ENCODE measurements at regions not wholly inside any gene's neighbourhood (a gene's known extent, or its start where the extent isn't known, plus 50 kb on each side); places are given as distances from the start of the nearest gene placed in this dataset.
A peak's percentile ranks its signal among the peaks of the same experiment; 100 is the strongest.

DNA sequence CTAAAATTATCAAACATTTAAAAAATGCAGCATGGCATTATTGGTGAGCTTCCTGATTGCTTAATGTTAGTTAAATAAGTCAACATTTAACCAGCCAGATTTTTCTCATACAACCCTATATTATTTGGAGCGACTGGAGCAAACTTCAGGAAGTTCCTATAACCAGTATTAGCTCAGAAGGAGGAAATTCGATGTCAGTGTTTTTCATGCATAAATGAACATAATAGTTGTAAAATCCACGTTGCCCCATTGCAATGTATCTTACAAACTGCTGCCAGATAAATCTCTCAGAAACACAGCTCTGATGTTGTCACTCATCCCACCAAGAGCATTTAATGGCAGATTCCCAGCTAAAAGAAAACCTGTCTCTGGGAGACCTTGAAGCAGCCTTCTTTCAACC, 278.5 kb downstream of the CASP12 start:
- Histone ChIP-seq H3K4me2 (ENCODE audit: insufficient read depth, low read length, poor library complexity, severe bottlenecking) (no peak overlapping the region), H3K23ac (ENCODE audit: low read depth, low read length, poor library complexity) (no peak overlapping the region), H2BK15ac (ENCODE audit: low read length) (no peak overlapping the region), H3K4me3 (ENCODE audit: low read length in 2 of 2) (no peak overlapping the region), H3K27me3 (ENCODE audit: control insufficient read depth in 3 of 3, insufficient read depth in 3 of 3, low read depth in 1 of 3, low read length in 3 of 3) (no peaks in the 10 kb centered on the region), H3K79me1 (ENCODE audit: low read depth, low read length) (no peaks in the 10 kb centered on the region), H3K9ac (ENCODE audit: low read depth, low read length, poor library complexity) (no peak overlapping the region), H3K4me1 (ENCODE audit: control insufficient read depth in 2 of 2, insufficient read depth in 1 of 2, low read depth in 1 of 2, low read length in 2 of 2) (no peaks in the 10 kb centered on the region), H2AK5ac (ENCODE audit: low read depth, low read length) (no peak overlapping the region), H3K18ac (ENCODE audit: low read length) (no peak overlapping the region), H4K91ac (ENCODE audit: low read depth, low read length, poor library complexity) (no peak overlapping the region), H3K4ac (ENCODE audit: low read length) (no peak overlapping the region), H3K36me3 (replicated peaks in 1 of 2; ENCODE audit: control insufficient read depth in 2 of 2, insufficient read depth in 2 of 2, low read length in 2 of 2) (no peaks in the 10 kb centered on the region), H3K27ac (replicated peaks; ENCODE audit: low read length) (no peak overlapping the region), H2AFZ (ENCODE audit: low read length) (no peak overlapping the region), H4K8ac (ENCODE audit: low read depth, low read length) (no peak overlapping the region), H2BK120ac (ENCODE audit: low read depth, low read length) (no peak overlapping the region), H2BK12ac (ENCODE audit: low read length) (no peak overlapping the region), H3K14ac (ENCODE audit: low read length) (no peak overlapping the region), H2BK5ac (ENCODE audit: low read length) (no peak overlapping the region), H3K9me3 (replicated peaks in 1 of 2; ENCODE audit: control insufficient read depth in 2 of 2, insufficient read depth in 1 of 2, low read depth in 1 of 2, low read length in 2 of 2) (peaks cover 0 to 3% of the 10 kb centered on the region in 2 donors)
- no CpG with 5 or more reads among the region's 3 CpGs for WGBS, 2 donors (ENCODE audit: extremely low coverage in 2 of 2, insufficient read length in 2 of 2, insufficient replicate concordance in 1 of 2)
- DNase-seq (ENCODE audit: low spot score): no peak

DNA sequence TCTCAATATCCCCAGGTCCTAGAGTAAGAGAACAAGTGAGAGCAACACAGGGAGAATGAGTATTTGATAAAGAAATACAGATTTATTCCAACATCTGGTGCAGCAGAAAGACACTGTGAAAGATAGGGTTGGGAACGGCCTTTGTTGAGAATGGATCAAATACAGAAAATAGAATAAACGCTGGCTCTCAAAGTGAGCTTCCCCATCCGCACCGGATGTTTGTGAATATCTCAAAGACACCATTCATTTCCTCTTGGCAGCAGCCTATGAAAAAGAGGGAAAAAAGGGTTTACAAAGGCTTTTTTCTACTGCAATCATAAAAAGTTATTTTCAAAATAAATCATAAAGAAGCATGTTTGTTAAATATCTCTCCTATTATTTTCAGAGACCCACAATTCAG, 279.3 kb downstream of the CASP12 start:
- no peaks in the 10 kb centered on the region for H3K27me3 ChIP-seq (ENCODE audit: control insufficient read depth in 3 of 3, insufficient read depth in 3 of 3, low read depth in 1 of 3, low read length in 3 of 3)
- H2AK5ac ChIP-seq (ENCODE audit: low read depth, low read length): no peak overlapping the region
- no peak overlapping the region for H3K4me2 ChIP-seq (ENCODE audit: insufficient read depth, low read length, poor library complexity, severe bottlenecking)
- no peak overlapping the region for H3K18ac ChIP-seq (ENCODE audit: low read length)
- H3K9me3 ChIP-seq (replicated peaks in 1 of 2; ENCODE audit: control insufficient read depth in 2 of 2, insufficient read depth in 1 of 2, low read depth in 1 of 2, low read length in 2 of 2): peaks cover 0 to 3% of the 10 kb centered on the region in 2 donors
- no peaks in the 10 kb centered on the region for H3K4me1 ChIP-seq (ENCODE audit: control insufficient read depth in 2 of 2, insufficient read depth in 1 of 2, low read depth in 1 of 2, low read length in 2 of 2)
- no peak overlapping the region for H2BK12ac ChIP-seq (ENCODE audit: low read length)
- no peak overlapping the region for H3K4ac ChIP-seq (ENCODE audit: low read length)
- peak overlapping the region; percentile 7 for H2AFZ ChIP-seq (ENCODE audit: low read length)
- H3K27ac ChIP-seq (replicated peaks; ENCODE audit: low read length): no peak overlapping the region
- no peak for DNase-seq (ENCODE audit: low spot score)
- no peak overlapping the region for H4K91ac ChIP-seq (ENCODE audit: low read depth, low read length, poor library complexity)
- H3K4me3 ChIP-seq (ENCODE audit: low read length in 2 of 2): no peak overlapping the region
- H3K23ac ChIP-seq (ENCODE audit: low read depth, low read length, poor library complexity): no peak overlapping the region
- no peaks in the 10 kb centered on the region for H3K36me3 ChIP-seq (replicated peaks in 1 of 2; ENCODE audit: control insufficient read depth in 2 of 2, insufficient read depth in 2 of 2, low read length in 2 of 2)
- H3K9ac ChIP-seq (ENCODE audit: low read depth, low read length, poor library complexity): no peak overlapping the region
- H4K8ac ChIP-seq (ENCODE audit: low read depth, low read length): no peak overlapping the region
- H3K79me1 ChIP-seq (ENCODE audit: low read depth, low read length): no peaks in the 10 kb centered on the region
- WGBS, 2 donors (ENCODE audit: extremely low coverage in 2 of 2, insufficient read length in 2 of 2, insufficient replicate concordance in 1 of 2): no CpG with 5 or more reads among the region's 4 CpGs
- H2BK5ac ChIP-seq (ENCODE audit: low read length): no peak overlapping the region
- no peak overlapping the region for H2BK15ac ChIP-seq (ENCODE audit: low read length)
- no peak overlapping the region for H3K14ac ChIP-seq (ENCODE audit: low read length)
- H2BK120ac ChIP-seq (ENCODE audit: low read depth, low read length): no peak overlapping the region

DNA sequence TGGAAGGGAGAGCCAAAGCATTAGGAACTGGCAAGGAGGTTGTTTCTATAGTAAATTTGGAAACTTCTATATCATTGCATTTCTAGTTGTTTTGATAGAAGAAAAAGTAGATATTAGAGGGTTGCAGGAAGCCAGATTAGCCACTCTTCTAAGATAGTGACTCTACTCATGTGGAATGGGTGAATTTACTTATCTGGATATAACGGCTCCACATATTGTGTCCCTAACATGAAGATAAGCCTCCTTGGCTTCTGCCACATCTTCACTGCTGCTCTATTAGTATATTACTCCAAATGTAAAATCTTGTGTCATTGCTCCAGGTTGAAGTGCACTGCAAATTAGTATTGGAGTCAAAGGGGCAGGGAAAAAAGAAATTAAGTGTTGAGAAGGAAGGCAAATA, 283.3 kb downstream of the CASP12 start:
- H3K4me3 ChIP-seq (ENCODE audit: low read length in 2 of 2): no peak overlapping the region
- no peak overlapping the region for H2AFZ ChIP-seq (ENCODE audit: low read length)
- H3K27me3 ChIP-seq (ENCODE audit: control insufficient read depth in 3 of 3, insufficient read depth in 3 of 3, low read depth in 1 of 3, low read length in 3 of 3): no peaks in the 10 kb centered on the region
- no peak overlapping the region for H4K8ac ChIP-seq (ENCODE audit: low read depth, low read length)
- H3K79me1 ChIP-seq (ENCODE audit: low read depth, low read length): no peaks in the 10 kb centered on the region
- no peak overlapping the region for H2BK120ac ChIP-seq (ENCODE audit: low read depth, low read length)
- H2BK5ac ChIP-seq (ENCODE audit: low read length): no peak overlapping the region
- no CpG with 5 or more reads among the region's 1 CpG for WGBS, 2 donors (ENCODE audit: extremely low coverage in 2 of 2, insufficient read length in 2 of 2, insufficient replicate concordance in 1 of 2)
- H3K9me3 ChIP-seq (replicated peaks in 1 of 2; ENCODE audit: control insufficient read depth in 2 of 2, insufficient read depth in 1 of 2, low read depth in 1 of 2, low read length in 2 of 2): peaks cover 0 to 3% of the 10 kb centered on the region in 2 donors
- H3K4ac ChIP-seq (ENCODE audit: low read length): no peak overlapping the region
- no peak overlapping the region for H3K18ac ChIP-seq (ENCODE audit: low read length)
- no peak overlapping the region for H3K14ac ChIP-seq (ENCODE audit: low read length)
- no peak overlapping the region for H4K91ac ChIP-seq (ENCODE audit: low read depth, low read length, poor library complexity)
- H2AK5ac ChIP-seq (ENCODE audit: low read depth, low read length): no peak overlapping the region
- peaks cover 0 to 2% of the 10 kb centered on the region in 2 donors for H3K4me1 ChIP-seq (ENCODE audit: control insufficient read depth in 2 of 2, insufficient read depth in 1 of 2, low read depth in 1 of 2, low read length in 2 of 2)
- no peak overlapping the region for H3K9ac ChIP-seq (ENCODE audit: low read depth, low read length, poor library complexity)
- H2BK15ac ChIP-seq (ENCODE audit: low read length): no peak overlapping the region
- no peak for DNase-seq (ENCODE audit: low spot score)
- no peak overlapping the region for H3K23ac ChIP-seq (ENCODE audit: low read depth, low read length, poor library complexity)
- H3K4me2 ChIP-seq (ENCODE audit: insufficient read depth, low read length, poor library complexity, severe bottlenecking): no peak overlapping the region
- no peak overlapping the region for H3K27ac ChIP-seq (replicated peaks; ENCODE audit: low read length)
- H2BK12ac ChIP-seq (ENCODE audit: low read length): no peak overlapping the region
- H3K36me3 ChIP-seq (replicated peaks in 1 of 2; ENCODE audit: control insufficient read depth in 2 of 2, insufficient read depth in 2 of 2, low read length in 2 of 2): no peaks in the 10 kb centered on the region

DNA sequence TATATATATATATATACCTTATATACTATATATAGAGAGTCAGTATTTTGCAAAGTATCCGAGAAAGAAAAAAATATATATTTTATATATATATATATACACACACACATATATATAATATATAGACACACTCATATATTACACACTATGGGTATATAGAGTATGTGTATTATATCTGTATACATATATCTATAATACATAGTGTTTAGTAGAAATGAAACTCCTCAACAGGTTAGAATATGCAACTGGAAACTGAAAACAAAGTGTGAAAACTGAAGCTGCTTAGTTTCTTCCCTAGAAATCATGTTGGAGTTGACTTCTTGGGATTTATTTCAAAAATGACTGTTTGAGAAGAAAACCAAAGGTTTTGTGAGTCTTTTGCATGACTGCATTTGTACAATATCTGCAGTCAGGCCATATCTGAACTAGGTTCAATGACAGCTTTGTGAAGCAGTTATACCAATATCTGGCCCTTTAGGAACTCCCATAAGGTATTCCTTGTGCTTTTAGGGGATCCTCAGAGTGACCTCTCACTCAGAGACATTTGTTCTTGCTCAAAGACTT, 284.1 kb downstream of the CASP12 start:
- Histone ChIP-seq H3K9me3 (replicated peaks in 1 of 2; ENCODE audit: control insufficient read depth in 2 of 2, insufficient read depth in 1 of 2, low read depth in 1 of 2, low read length in 2 of 2) (peaks cover 0 to 3% of the 10 kb centered on the region in 2 donors), H3K27me3 (ENCODE audit: control insufficient read depth in 3 of 3, insufficient read depth in 3 of 3, low read depth in 1 of 3, low read length in 3 of 3) (no peaks in the 10 kb centered on the region), H3K79me1 (ENCODE audit: low read depth, low read length) (no peaks in the 10 kb centered on the region), H4K8ac (ENCODE audit: low read depth, low read length) (no peak overlapping the region), H3K4me3 (ENCODE audit: low read length in 2 of 2) (no peak overlapping the region), H2BK5ac (ENCODE audit: low read length) (no peak overlapping the region), H2BK15ac (ENCODE audit: low read length) (no peak overlapping the region), H2BK12ac (ENCODE audit: low read length) (no peak overlapping the region), H3K9ac (ENCODE audit: low read depth, low read length, poor library complexity) (no peak overlapping the region), H3K4me2 (ENCODE audit: insufficient read depth, low read length, poor library complexity, severe bottlenecking) (no peak overlapping the region), H3K4ac (ENCODE audit: low read length) (no peak overlapping the region), H4K91ac (ENCODE audit: low read depth, low read length, poor library complexity) (no peak overlapping the region), H2AK5ac (ENCODE audit: low read depth, low read length) (no peak overlapping the region), H3K18ac (ENCODE audit: low read length) (no peak overlapping the region), H3K27ac (replicated peaks; ENCODE audit: low read length) (no peak overlapping the region), H2BK120ac (ENCODE audit: low read depth, low read length) (no peak overlapping the region), H3K23ac (ENCODE audit: low read depth, low read length, poor library complexity) (no peak overlapping the region), H3K4me1 (ENCODE audit: control insufficient read depth in 2 of 2, insufficient read depth in 1 of 2, low read depth in 1 of 2, low read length in 2 of 2) (peaks cover 0 to 2% of the 10 kb centered on the region in 2 donors), H3K14ac (ENCODE audit: low read length) (no peak overlapping the region), H2AFZ (ENCODE audit: low read length) (no peak overlapping the region), H3K36me3 (replicated peaks in 1 of 2; ENCODE audit: control insufficient read depth in 2 of 2, insufficient read depth in 2 of 2, low read length in 2 of 2) (no peaks in the 10 kb centered on the region)
- no CpG with 5 or more reads among the region's 1 CpG for WGBS, 2 donors (ENCODE audit: extremely low coverage in 2 of 2, insufficient read length in 2 of 2, insufficient replicate concordance in 1 of 2)
- DNase-seq (ENCODE audit: low spot score): no peak

All from neuronal stem cell (in vitro differentiated cells).